ENCODE measurements at regions not wholly inside any gene's neighbourhood (a gene's known extent, or its start where the extent isn't known, plus 50 kb on each side); places are given as distances from the start of the nearest gene placed in this dataset.
"Not testable (repeated sequence)": the region's sequence is repeated elsewhere in the genome, so short reads cannot be mapped to it uniquely, and the experiment has no call there.

DNA sequence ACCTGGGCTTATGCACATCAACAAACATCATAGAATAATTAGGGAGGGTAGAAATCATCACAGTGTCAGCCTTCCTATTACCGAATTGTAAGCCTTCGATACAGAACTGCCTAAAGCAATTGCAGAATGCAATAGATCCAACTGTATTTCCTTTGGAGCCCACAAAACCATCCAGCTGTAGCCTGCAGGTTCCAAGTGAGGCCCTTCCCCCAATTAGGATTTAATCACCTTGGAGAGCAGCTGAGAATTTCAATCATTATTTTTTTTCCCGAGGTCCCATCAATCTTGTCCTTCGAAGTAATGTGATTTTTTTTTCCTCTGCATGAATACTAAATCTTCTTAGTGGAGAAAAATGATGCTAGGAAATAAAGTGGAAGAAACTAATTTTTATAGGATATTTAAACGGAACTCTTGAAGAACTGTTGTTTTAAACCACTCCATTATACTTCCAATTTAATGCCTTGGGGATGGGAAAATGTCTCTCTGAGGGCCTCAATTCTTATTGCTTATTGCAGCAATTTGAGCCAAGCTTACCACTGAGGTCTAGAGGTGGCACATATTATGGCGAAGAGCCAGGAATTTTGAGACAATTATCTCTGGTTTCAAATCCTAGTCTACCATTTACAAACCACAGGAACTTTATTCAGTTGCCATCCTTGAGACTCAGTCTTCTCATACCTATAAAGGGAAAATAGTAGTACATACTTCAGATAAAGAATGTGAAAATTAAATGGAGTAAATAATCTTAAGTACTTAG lies 953.4 kb upstream of the IGFBP7 start:
- DNase-seq (ENCODE audit: low read depth): no peak

DNA sequence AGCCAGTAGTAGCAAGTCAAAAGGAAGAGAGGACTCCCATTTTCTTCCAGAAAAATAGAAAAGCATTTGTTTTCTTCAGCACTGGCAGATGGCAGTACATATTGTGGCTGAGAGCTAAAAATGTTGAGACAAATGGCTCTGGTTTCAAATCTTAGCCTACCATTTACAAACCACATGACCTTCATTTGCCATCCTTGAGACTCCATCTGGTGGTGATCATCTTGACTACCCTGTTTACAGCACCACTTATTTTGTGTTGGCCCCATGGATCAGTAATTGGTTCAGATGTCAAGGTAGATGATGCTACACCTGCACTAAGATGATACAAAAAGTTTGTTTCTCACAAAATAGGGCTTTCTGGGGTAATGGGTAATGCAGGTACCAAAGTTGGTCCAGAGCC lies 951.8 kb upstream of the IGFBP7 start:
- no peak for DNase-seq (ENCODE audit: low read depth)

DNA sequence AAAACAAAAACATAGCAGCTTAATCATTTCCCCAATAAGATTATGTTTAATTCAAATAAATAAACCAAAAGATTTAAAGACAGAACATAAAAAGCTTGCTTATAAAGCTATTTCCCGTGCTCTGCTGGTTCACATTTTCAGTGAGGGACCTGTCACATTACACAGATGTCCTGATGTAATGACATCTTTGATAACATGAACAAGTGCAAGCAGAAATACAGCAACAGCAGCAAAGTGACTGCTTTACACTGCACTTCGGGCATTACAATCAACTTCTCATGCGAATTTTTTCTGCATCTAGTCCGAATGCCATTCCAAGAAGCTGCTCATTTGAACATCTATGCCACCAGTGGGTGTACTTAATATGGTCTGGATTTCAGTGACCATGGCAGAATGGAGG lies 940.3 kb upstream of the IGFBP7 start:
- no peak for DNase-seq (ENCODE audit: low read depth)

DNA sequence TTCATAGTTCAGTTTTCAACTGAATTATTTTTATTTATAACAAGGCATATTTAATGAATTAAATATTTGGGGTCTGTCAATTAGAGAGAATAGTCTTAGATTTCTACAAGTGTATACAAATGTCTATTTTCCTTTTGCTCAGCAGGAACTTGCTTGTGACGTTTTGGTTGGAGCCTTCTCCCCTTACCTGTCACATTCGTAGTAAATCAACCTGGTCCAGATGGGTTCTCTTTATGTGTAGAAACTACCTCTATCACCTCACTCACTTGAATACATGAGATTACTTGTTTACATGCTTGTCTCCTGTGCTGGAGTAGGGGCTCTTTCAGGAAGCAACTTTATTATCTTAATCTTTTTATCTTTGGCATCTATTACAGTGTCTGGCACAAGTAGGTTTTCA lies 938.3 kb upstream of the IGFBP7 start:
- DNase-seq (ENCODE audit: low read depth): no peak

DNA sequence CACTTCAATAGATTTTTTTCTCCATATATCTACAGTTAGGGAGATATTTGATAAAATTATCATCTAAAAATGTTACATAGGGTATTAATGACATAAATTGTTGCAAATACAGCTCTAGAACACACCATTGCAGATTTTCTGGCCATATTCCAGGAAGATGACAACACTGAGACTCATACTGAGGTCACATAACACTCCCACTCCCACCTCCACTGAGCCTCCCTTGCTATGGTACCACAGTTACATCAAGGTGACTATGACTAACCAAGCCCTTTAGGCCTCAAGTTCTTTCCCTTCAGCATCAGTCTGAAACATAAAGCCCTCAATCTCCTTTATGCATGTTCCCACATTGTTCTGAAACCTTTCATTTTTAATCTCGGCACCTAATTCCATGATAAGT lies 932.0 kb upstream of the IGFBP7 start:
- DNase-seq (ENCODE audit: low read depth): no peak

DNA sequence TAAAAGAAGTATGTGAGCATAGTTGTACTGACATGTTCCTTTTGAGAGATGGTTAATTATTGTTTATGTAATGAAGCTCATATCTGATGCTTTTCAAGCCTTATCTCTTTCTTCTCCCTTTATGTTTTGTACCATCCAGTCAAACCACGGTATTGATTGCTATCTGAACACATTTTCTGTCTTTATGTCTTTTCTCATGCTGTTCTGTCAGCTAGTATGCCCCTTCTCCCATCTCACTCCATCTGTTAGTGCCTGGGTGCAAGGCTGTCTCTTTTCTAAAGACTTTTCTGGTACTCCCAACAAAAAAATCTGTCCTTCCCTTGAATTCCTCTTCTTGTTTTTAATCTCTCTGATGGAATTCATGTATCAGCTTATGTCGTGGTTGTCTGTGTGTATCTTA lies 883.8 kb upstream of the IGFBP7 start:
- DNase-seq (ENCODE audit: low read depth): no peak

DNA sequence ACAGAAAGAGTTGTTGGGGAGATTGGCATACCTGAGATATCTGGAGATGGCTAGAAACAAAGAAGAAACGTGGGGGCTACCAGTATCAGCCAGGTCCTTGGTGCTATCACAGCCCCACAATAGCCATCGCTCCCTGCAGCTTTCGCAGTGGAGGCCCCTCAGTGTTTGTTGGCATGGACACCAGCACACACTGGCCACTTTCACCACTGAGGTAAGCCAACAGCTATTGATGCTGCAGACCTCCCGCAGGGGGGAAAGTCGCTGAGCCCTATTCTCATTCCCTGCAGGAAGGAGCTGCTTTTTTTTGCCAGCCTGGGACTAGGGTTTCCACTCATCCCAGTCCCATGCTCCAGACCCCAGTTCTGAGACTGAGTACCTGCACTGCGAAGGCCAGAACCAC lies 879.2 kb upstream of the IGFBP7 start:
- no peak for DNase-seq (ENCODE audit: low read depth)

DNA sequence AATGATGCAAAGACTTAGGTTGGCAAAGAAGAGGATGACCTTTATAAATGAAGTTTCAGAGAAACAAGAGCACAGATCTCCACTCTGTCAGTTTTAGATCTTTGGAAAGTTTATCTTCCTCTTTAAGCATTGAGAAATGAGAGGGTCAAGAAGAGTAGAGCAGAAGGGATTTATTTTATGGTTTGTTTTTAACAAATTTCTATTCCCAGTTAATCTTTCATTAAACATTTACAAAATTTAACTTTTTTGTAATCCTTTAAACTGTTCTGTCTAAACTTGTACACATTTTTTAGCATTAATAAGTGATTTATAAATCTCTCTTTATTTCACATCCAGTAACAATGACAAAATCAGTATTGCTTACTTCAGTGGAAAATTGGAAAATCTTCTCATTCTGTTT lies 875.0 kb upstream of the IGFBP7 start:
- DNase-seq (ENCODE audit: low read depth): no peak

DNA sequence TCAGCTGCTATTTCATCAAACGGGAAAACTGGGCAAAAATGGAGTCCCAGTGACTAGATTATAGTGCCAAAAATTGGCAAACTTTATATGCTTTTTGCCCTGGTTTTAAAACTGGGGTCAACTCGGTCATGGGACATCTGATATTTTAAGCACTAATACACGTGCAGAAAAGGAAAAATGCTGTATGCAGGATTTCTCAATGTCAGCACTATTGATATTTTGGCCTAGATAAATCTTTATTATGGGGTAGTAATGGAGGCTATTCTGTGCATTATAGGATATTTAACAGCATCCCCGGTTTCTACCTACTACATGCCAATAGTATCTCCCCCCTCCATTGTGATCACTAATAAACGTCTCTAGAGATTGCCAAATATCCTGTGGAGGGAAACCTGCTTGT lies 870.9 kb upstream of the IGFBP7 start:
- DNase-seq (ENCODE audit: low read depth): no peak

DNA sequence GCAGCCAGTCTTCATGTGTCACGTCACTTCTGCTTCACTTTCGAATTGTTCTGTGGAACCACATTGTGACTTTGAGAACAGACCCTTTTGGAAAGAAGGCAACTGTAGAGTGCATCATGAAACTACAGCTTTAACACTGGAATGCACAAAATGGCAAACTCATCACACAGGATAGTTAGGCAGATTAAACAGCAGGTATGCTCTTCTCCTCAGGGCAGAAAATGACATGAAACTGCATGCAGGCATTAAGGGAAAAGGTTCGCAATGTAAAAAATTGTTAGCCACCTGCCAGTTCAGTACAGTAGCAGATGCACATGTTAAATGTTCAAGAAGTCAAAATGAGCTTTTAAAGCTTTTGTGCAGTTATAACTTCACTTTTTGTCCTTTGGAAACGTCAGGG lies 864.6 kb upstream of the IGFBP7 start:
- DNase-seq (ENCODE audit: low read depth): no peak

DNA sequence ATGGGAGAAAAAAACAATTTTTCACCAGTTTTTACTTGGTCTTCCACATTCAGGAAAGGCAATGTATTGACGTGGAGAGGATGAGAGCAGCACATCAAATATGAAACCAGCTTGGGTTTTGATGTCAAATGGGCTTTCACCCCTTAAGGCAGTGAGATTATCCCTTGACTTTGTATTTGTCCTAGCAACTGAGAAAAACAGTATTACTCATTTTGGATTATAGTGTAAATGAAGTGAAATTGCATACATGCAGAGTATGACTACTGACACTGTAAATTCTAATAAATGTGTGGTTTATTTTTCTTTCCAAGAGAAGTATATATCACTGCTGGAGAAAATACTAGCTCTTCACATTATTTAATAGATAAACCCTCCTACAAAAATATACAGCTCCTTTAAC lies 863.6 kb upstream of the IGFBP7 start:
- no peak for DNase-seq (ENCODE audit: low read depth)

DNA sequence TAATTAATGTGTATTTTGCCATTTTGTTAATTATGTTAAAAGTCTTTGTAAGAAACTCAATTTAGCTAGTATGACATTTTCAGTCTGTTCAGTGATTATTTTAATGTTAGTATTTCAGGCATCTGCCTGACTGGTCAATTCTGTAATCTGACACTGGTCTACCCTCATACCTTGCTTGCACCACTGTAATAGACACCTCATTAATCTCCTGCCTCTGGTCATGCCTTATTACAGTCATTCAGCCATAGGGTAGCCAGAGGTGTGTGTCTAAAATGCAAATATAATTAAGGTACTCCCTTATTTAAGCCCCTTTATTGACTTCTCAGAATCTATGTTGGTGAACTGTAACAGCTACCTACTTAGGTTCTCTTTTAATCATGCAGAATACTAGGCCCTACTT lies 861.1 kb upstream of the IGFBP7 start:
- DNase-seq (ENCODE audit: low read depth): no peak

DNA sequence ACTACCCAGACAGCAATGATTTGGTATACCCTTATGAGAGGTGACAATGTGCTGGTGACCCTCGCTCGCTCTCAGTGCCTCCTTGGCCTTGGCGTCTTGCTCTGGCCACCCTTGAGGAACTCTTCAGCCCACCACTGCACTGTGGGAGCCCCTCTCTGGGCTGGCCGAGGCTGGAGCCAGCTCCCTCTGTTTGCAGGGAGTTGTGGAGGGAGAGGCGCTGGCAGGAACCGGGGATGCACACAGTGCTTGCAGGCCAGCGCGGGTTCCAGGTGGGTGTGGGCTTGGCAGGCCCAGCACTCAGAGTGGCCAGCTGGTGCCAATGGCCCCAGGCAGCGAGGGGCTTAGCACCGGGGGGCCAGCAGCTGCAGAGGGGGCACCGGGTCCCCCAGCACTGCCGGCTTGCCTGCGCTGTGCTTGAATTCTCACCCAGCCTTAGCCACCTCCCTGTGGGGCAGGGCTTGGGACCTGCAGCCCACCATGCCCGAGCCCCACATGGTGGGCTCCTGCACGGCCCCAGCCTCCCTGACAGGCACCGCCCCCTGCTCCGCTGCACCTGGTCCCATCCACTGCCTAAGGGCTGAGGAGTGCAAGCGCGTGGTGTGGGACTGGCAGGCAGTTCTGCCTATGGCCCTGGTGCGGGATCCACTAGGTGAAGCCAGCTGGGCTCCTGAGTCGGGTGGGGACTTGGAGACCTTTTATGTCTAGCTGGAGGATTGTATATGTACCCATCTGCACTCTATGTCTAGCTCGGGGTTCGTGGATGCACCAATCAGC lies 857.0 kb upstream of the IGFBP7 start:
- no peak for DNase-seq (ENCODE audit: low read depth)

DNA sequence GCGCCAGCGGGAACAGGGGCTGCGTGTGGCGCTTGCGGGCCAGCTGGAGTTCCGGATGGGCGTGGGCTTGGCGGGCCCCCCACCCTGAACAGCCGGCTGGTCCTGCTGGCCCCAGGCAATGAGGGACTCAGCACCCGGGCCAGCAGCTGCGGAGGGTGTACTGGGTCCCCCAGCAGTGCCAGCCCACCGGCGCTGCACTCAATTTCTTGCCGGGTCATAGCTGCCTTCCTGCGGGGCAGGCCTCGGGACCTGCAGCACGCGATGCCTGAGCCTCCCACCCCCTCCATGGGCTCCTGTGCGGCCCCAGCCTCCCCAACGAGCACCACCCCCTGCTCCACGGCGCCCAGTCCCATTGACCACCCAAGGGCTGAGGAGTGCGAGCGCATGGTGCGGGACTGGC lies 855.2 kb upstream of the IGFBP7 start:
- not testable (repeated sequence) for DNase-seq (ENCODE audit: low read depth)

DNA sequence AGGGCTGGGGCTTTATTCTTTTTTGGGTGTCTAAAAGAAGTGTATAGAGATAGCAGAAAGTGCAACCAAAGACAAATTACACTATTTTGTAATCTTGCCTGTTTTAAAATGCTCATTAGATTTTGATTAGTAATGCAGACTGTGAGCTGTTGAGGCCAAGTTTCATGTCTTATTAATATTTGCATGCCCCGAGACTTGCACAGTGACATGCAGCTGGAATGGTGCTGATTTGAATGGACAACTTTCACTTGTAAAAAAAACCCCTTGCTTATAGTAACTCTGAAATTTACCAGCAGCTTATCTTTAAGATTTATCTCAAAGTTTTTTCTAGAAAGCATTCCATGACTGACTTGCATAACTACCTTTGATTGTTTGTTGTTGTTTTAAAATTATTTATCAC lies 835.1 kb upstream of the IGFBP7 start:
- DNase-seq (ENCODE audit: low read depth): no peak

DNA sequence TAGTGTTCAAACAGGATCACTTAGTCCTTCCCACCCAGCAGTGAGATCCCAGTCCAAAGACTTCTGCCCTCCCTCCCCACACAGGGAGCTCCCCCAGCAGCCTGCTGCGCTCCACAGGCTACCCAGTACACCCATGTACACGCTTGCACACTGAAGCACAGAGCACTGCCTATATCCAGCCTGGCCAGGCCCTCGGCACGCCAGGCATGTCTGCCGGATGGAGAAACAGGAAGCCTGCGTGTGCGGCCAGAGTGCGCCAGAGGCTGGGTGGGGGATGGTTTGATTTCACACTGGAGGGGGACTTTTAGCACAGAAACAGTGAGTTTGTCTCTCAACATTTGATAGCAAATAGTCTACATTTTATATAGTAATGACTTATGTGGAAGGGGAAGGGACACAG lies 833.5 kb upstream of the IGFBP7 start:
- DNase-seq (ENCODE audit: low read depth): peak; percentile 42

DNA sequence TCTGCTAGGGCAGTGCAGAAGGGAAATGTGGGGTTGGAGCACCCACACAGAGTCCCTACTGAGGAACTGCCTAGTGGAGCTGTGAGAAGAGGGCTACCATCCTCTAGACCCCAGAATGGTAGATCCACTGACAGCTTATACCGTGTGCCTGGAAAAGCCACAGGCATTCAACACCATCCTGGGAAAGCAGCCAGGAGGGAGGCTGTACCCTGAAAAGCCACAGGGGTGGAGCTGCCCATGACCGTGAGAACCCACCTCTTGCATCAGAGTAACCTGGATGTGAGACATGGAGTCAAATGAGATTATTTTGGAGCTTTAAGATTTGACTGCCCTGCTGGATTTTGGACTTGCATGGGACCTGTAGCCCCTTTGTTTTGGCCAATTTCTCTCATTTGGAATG lies 827.1 kb upstream of the IGFBP7 start:
- DNase-seq (ENCODE audit: low read depth): not testable (repeated sequence)

DNA sequence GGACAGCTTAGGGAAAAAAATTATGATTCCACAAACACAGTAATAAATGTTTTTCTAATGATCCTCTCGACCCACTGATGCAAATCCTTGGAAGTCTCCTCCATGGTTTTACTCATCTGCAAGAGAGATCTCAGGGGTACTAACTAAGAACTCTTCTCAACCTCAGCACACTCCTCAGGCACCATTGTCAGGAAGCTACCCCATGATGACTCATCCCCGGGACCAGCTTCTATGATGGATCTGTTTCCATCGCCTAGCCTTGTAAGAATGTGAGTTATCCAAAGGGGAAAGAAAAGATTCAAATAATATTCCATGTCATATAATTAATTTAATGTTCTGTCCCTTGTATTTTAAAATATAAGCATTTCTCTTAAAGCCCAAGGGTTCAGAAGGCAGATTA lies 816.1 kb upstream of the IGFBP7 start:
- no peak for DNase-seq (ENCODE audit: low read depth)

DNA sequence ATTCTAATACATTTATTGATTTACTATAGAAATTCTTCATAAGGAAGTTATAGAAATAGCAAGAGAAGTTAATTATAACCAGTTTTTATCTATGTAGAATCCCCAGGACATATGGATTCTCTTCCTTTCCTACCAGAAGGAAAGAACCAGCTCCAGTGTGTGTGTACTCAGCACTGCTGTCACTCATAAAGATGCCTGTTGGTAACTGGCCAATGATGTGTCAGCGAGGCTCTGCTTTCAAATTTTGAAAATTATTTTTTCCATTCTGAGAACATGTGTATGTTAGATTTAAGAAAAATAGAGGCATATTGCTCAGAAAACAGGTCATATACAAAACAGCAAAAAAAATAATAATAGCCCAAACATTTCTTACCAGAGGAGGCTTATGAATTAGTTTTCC lies 814.8 kb upstream of the IGFBP7 start:
- DNase-seq (ENCODE audit: low read depth): no peak

DNA sequence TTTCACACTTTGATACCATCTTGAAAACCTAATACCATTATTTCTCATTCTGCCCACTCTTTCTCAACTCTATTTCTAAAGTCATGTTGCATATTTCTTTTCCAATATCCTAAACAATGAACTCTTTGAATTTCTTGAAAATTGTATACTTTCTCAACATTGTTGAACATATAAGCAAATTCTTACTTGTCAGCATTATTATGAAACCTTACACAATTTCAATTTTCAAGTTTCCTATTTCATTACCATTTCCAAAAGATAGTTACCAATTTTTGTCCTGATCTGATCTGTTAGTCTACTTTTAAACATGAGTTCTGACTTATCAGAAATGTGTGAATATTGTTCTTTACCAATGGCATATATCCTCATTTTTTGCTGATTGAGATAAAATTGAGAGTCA lies 806.3 kb upstream of the IGFBP7 start:
- no peak for DNase-seq (ENCODE audit: low read depth)

DNA sequence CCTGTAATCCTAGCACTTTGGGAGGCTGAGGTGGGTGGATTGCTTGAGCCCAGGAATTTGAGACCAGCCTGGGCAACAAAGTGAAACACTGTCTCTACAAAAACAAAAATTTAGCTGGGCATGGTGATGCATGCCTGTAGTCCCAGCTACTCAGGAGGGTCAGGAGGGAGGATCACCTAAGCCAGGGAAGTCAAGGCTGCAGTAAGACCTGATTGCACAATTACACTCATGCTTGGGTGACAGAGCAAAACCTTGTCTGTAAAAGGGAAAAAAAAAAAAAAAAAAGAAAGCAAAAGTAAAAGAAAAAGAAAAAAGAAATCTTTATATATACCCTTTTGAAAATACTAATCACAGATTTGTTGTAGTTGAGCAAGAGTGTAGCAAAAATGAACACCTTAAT lies 801.0 kb upstream of the IGFBP7 start:
- no peak for DNase-seq (ENCODE audit: low read depth)

DNA sequence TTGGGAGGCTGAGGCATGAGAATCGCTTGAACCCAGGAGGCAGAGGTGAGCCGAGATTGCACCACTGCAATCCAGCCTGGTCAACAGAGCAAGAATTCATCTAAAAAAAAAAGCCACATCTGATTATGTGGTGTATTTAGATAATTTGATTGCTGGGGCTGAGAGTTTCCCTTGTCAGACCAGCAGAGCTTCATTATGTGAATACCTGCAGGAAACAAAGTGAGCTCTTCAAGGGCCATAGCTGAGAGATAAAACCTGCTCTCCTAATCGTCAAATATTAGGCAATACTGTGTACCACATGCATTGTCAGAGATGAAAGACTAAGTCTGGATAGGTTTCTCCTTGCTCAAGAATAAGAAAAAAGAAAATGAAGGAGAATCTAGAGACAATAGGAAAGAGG lies 800.0 kb upstream of the IGFBP7 start:
- DNase-seq (ENCODE audit: low read depth): no peak

DNA sequence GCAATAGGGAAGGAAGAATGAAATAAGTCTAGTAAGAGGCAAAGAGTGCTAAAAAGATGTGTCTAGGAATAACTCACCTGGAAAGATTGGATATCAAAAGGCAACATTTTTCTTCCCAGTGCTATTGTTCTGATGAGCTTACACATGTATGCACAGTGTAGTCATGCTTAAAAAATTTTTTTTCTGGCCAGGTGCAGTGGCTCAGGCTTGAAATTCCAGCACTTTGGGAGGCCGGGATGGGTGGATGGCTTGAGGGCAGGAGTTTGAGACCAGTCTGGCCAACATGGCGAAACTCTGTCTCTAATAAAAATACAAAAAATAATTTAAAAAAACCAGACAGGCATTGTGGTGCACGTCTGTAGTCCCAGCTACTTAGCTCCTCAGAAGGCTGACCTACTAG lies 795.8 kb upstream of the IGFBP7 start:
- no peak for DNase-seq (ENCODE audit: low read depth)

DNA sequence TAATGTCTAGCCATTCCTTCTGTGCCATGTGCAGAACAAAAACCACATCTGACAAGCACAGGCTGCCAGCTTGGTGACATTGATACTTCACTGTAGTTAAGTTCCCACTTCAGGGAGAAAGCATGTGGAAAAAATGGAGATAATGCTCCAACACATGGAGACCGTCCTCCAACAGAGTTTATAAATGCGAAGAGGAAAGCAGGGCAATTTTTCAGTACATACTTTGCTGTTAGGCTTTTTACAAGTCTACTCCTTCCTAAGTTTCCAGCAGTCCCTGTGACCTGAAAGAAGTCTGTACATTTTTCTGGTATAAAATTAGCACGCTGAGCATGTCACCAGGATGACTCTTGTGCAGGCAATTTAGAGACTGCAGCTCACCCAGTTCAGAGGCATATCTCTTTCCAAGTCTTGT lies 766.9 kb upstream of the IGFBP7 start:
- no peak for DNase-seq (ENCODE audit: low read depth)

All from iris pigment epithelial cell (primary cell).